ENCODE measurements at regions not wholly inside any gene's neighbourhood (a gene's known extent, or its start where the extent isn't known, plus 50 kb on each side); places are given as distances from the start of the nearest gene placed in this dataset.

GRCh38 chrX:137916090-137916746, 350.3 kb downstream of the ZIC3 start:
- TF ChIP-seq CTCF (IDR thresholded peaks at IDR 0.05) (no peak), POLR2A (IDR thresholded peaks at IDR 0.05) (no peak)
